ENCODE measurements at regions not wholly inside any gene's neighbourhood (a gene's known extent, or its start where the extent isn't known, plus 50 kb on each side); places are given as distances from the start of the nearest gene placed in this dataset.

DNA sequence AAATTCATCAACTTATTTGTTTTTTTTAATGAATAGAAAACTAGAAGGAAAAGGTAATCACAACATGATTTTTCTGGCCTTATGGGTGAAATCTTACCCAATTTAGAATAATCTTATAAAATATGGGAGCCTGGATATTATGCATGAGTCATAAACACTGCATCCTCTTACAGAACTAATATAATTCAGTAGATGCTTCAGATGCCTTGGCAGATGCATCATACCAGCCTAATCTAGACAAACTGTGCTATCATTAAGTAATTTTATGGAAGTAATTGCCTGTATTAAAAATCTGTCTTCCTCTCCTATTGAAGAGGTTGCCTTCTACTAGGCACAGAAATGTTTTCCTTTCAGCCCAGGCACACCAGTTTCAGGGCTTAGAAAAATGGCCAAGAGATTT, 2384.6 kb upstream of the WWC1 start:
- H3K4me3 ChIP-seq, result no peak overlapping the region
- TF ChIP-seq, protein P1, sequence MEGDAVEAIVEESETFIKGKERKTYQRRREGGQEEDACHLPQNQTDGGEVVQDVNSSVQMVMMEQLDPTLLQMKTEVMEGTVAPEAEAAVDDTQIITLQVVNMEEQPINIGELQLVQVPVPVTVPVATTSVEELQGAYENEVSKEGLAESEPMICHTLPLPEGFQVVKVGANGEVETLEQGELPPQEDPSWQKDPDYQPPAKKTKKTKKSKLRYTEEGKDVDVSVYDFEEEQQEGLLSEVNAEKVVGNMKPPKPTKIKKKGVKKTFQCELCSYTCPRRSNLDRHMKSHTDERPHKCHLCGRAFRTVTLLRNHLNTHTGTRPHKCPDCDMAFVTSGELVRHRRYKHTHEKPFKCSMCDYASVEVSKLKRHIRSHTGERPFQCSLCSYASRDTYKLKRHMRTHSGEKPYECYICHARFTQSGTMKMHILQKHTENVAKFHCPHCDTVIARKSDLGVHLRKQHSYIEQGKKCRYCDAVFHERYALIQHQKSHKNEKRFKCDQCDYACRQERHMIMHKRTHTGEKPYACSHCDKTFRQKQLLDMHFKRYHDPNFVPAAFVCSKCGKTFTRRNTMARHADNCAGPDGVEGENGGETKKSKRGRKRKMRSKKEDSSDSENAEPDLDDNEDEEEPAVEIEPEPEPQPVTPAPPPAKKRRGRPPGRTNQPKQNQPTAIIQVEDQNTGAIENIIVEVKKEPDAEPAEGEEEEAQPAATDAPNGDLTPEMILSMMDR (IDR thresholded peaks at IDR 0.05), result no peak
- no peaks in the 10 kb centered on the region for H3K27me3 ChIP-seq
- no peaks in the 10 kb centered on the region for H3K4me1 ChIP-seq
- no peaks in the 10 kb centered on the region for H3K9me3 ChIP-seq
- no peak for DNase-seq (ENCODE audit: low spot score)
- H3K27ac ChIP-seq, result no peak overlapping the region
- no peaks in the 10 kb centered on the region for H3K36me3 ChIP-seq

DNA sequence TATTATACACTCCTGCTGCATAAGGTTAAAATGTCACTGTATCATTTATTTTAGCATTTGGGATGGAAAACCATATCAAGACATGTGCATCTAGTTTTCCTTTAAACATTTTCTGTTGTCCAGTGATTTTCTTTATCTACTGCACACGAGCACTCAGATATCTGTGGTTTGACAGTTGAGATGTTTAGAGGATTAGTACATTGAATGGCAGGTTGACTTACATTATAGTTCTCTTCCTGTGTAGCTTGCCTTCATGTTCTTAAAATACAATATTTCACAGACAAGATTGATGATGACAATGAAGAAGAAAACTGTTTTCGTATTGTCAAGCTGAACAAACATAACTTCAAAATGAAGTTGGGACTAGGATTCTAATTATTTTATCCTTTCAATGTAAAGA, 2378.4 kb upstream of the WWC1 start:
- no peaks in the 10 kb centered on the region for H3K4me1 ChIP-seq
- H3K4me3 ChIP-seq, result no peak overlapping the region
- TF ChIP-seq, protein P1 (IDR thresholded peaks at IDR 0.05), result no peak
- H3K9me3 ChIP-seq, result no peaks in the 10 kb centered on the region
- DNase-seq (ENCODE audit: low spot score), result no peak
- H3K27ac ChIP-seq, result no peak overlapping the region
- no peaks in the 10 kb centered on the region for H3K27me3 ChIP-seq
- H3K36me3 ChIP-seq, result no peaks in the 10 kb centered on the region

DNA sequence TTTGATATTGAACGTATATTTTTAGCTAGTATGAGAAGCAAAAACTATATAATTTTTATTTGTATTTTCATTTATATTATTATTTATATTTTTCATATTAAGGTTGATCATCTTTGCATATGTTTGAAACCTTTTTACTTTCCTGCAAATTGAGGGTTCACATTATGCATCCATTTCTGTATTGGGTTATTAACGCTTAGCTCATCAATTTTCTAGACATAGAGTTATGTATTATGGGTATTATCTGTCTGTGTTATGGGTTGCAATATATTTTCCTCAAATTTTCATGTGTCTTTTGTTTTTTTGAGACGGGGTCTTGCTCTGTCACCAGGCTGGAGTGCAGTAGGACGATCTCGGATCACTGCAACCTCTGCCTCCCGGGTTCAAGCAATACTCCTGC, 2377.0 kb upstream of the WWC1 start:
- H3K4me3 ChIP-seq, result no peak overlapping the region
- H3K36me3 ChIP-seq, result no peaks in the 10 kb centered on the region
- TF ChIP-seq, protein P1 (IDR thresholded peaks at IDR 0.05), result no peak
- no peaks in the 10 kb centered on the region for H3K9me3 ChIP-seq
- H3K4me1 ChIP-seq, result no peaks in the 10 kb centered on the region
- no peaks in the 10 kb centered on the region for H3K27me3 ChIP-seq
- no peak overlapping the region for H3K27ac ChIP-seq
- DNase-seq (ENCODE audit: low spot score), result no peak

DNA sequence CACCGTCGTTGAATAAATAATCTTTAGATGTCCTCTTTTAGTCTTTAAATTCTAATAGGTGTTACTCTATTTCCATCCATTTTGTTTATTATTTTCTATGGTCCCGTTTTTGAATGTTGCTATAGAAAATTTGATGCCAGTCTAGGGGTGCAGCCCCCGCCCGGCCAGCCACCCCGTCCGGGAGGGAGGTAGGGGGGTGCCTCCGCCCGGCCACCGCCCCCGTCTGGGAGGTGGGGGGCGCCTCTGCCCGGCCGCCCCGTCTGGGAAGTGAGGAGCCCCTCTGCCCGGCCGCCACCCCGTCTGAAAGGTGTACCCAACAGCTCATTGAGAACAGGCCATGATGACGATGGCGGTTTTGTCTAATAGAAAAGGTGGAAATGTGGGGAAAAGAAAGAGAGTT, 2372.2 kb upstream of the WWC1 start:
- no peak for DNase-seq (ENCODE audit: low spot score)
- Histone ChIP-seq H3K4me3 (no peak overlapping the region), H3K36me3 (no peaks in the 10 kb centered on the region), H3K27me3 (no peaks in the 10 kb centered on the region), H3K9me3 (no peaks in the 10 kb centered on the region), H3K27ac (no peak overlapping the region), H3K4me1 (no peaks in the 10 kb centered on the region)
- TF ChIP-seq, protein P1 (IDR thresholded peaks at IDR 0.05), result no peak

DNA sequence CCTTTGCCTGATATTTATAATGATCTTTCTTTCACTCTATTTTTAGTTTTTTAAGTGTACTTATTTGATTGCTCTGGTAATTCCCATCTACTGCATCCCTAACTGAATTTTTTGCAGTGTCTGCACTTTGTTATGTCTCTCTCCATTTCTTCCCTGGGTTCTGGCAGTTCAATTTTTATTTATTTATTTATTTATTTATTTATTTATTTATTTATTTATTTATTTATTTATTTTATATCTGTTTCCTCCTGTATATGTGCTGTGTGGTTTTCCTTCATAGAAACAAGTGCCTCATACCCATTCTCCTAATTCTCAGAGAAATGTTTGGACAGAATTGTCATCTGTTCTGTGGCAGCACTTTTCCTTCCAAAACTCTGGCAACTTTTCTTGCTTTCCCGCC, 2370.8 kb upstream of the WWC1 start:
- Histone ChIP-seq H3K36me3 (no peaks in the 10 kb centered on the region), H3K27ac (no peak overlapping the region), H3K4me3 (no peak overlapping the region), H3K9me3 (no peaks in the 10 kb centered on the region), H3K27me3 (no peaks in the 10 kb centered on the region), H3K4me1 (no peaks in the 10 kb centered on the region)
- TF ChIP-seq, protein P1 (IDR thresholded peaks at IDR 0.05), result no peak
- no peak for DNase-seq (ENCODE audit: low spot score)

DNA sequence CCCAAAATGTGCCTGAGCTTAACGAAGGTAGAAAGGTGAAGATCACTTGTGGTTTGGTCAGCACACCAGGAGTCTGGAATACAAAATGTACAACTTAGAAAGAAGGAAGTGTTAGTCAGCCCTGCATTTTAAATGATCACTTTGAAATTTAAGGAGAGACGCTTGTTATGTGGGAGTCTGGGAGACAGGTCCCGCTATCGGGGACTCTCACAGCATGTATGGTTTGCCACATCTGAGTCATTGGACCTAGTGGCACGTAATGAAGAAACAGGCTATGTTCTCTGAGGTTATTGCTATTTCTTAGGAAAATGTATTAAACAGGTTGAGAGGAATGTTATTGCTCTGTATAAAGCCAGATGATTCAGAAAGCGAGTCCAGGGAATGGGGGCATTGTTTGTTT, 2362.5 kb upstream of the WWC1 start:
- peaks cover 3 to 9% of the 10 kb centered on the region in 2 donors for H3K9me3 ChIP-seq
- TF ChIP-seq, protein P1 (IDR thresholded peaks at IDR 0.05), result no peak
- DNase-seq (ENCODE audit: low spot score), result no peak
- H3K4me3 ChIP-seq, result no peak overlapping the region
- no peak overlapping the region for H3K27ac ChIP-seq
- no peaks in the 10 kb centered on the region for H3K27me3 ChIP-seq
- no peaks in the 10 kb centered on the region for H3K36me3 ChIP-seq
- no peaks in the 10 kb centered on the region for H3K4me1 ChIP-seq
